ENCODE measurements at regions not wholly inside any gene's neighbourhood (a gene's known extent, or its start where the extent isn't known, plus 50 kb on each side); places are given as distances from the start of the nearest gene placed in this dataset.

GRCh38 chr4:137610960-137611359 is 78.7 kb upstream of the PCDH18 start:
- TF ChIP-seq CTCF (IDR thresholded peaks at IDR 0.05) (peak; percentile 48), ZNF532 (CRISPR knock-in tag; IDR thresholded peaks at IDR 0.05; ENCODE audit: borderline replicate concordance) (no peak), ZNF281 (CRISPR knock-in tag; IDR thresholded peaks at IDR 0.05) (no peak), NR2C2 (CRISPR knock-in tag; IDR thresholded peaks at IDR 0.05) (no peak), PREB (CRISPR knock-in tag; IDR thresholded peaks at IDR 0.05; ENCODE audit: borderline replicate concordance) (no peak), E2F5 (CRISPR knock-in tag; IDR thresholded peaks at IDR 0.05) (no peak), ARID4B (CRISPR knock-in tag; IDR thresholded peaks at IDR 0.05; ENCODE audit: borderline replicate concordance) (no peak), TP53 (CRISPR knock-in tag; IDR thresholded peaks at IDR 0.05) (no peak), TEAD4 (CRISPR knock-in tag; IDR thresholded peaks at IDR 0.05) (no peak), PRDM15 (CRISPR knock-in tag; IDR thresholded peaks at IDR 0.05) (no peak), ATF1 (CRISPR knock-in tag; IDR thresholded peaks at IDR 0.05) (no peak), CREB1 (CRISPR knock-in tag; IDR thresholded peaks at IDR 0.05) (no peak), JUN (CRISPR knock-in tag; IDR thresholded peaks at IDR 0.05) (no peak)
